ENCODE measurements at regions not wholly inside any gene's neighbourhood (a gene's known extent, or its start where the extent isn't known, plus 50 kb on each side); places are given as distances from the start of the nearest gene placed in this dataset.

GRCh38 chr20:54773643-54774000 is 298.2 kb downstream of the DOK5 start:
- no peak overlapping the region for H3K27ac Mint-ChIP-seq
- no peak overlapping the region for H3K4me3 Mint-ChIP-seq
- no peaks in the 10 kb centered on the region for H3K9me3 Mint-ChIP-seq
- TF ChIP-seq CTCF (IDR thresholded peaks at IDR 0.05) = no peak
- DNase-seq = no peak
- peaks cover 10% of the 10 kb centered on the region for H3K27me3 Mint-ChIP-seq (ENCODE audit: low read depth, poor library complexity)
- H3K36me3 Mint-ChIP-seq (ENCODE audit: low read depth) = no peaks in the 10 kb centered on the region
- no peaks in the 10 kb centered on the region for H3K4me1 Mint-ChIP-seq

- Mint-ChIP-seq H3K27me3 (ENCODE audit: low read depth, poor library complexity) (peaks cover 5% of the 10 kb centered on the region), H3K4me3 (no peak overlapping the region), H3K27ac (no peak overlapping the region), H3K4me1 (no peaks in the 10 kb centered on the region), H3K36me3 (ENCODE audit: low read depth) (no peaks in the 10 kb centered on the region), H3K9me3 (peaks cover 5% of the 10 kb centered on the region)
- DNase-seq = no peak
- no peak for TF ChIP-seq CTCF (IDR thresholded peaks at IDR 0.05)
Observed at GRCh38 chr20:54772893-54773642, 297.7 kb downstream of the DOK5 start.

DNA sequence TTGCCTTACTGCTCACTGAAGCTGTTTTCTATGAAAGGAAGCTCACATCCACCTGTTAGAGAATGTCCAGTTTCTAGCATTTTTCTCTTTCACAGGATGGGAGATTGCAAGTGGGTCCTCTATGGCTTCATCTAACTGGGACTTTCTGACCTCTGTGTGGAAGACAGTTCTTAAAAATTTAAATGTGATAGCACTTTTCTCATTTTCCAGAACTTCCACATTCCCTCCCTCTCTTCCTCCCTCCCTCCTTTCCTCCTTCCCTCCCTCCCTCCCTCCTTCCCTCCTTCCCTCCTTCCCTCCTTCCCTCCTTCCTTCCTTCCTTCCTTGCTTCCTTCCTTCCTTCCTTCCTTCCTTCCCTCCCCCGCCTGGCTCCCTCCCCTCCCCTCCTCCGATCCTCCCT is 291.1 kb downstream of the DOK5 start:
- Mint-ChIP-seq H3K27me3 (ENCODE audit: low read depth, poor library complexity) (no peaks in the 10 kb centered on the region), H3K27ac (no peak overlapping the region), H3K36me3 (ENCODE audit: low read depth) (no peaks in the 10 kb centered on the region), H3K9me3 (peaks cover 10% of the 10 kb centered on the region), H3K4me1 (peaks cover 5% of the 10 kb centered on the region), H3K4me3 (no peak overlapping the region)
- DNase-seq = no peak
- no peak for TF ChIP-seq CTCF (IDR thresholded peaks at IDR 0.05)

DNA sequence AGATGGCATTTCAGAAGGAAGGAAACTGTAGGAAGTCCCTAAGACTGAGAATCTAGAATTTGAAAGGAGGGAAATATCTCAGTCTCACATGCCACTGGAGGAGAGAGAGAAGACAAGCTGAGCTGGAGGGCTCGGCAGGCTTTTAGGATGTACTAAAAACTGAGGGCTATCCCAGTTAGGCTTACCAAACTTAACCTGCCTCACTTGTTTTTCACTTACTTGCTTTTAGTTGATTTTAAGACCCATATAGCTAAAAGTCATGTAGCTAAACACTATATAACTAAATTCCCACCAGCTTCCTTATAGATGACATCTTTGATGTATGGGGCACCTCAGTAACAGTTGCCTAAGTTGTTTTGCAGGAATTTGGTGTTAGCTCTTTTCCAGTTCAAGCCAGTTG is 288.0 kb downstream of the DOK5 start:
- Mint-ChIP-seq H3K27me3 (ENCODE audit: low read depth, poor library complexity) (peaks cover 8% of the 10 kb centered on the region), H3K9me3 (peaks cover 16% of the 10 kb centered on the region), H3K4me3 (no peak overlapping the region), H3K4me1 (peaks cover 5% of the 10 kb centered on the region), H3K27ac (no peak overlapping the region), H3K36me3 (ENCODE audit: low read depth) (no peaks in the 10 kb centered on the region)
- no peak for TF ChIP-seq CTCF (IDR thresholded peaks at IDR 0.05)
- no peak for DNase-seq

DNA sequence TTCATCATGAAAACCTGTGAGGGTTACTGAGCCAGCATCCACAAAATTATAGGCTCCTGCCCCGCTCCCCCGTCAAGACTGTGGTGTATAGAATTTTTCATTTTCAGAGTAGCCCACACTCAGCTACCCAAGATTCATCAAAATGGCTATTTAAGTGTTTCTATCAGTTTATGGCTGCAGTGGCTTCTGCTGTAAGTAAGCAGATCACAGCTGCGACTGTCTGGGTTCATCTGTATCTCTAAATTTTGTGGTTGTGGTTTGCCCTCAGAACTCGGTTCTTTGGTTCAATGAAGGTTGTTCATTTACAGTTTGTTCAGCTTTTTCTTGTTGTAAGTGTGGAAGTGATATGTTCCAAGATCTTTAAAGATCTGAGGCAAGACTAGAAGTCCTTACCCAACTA is 284.2 kb downstream of the DOK5 start:
- H3K27ac Mint-ChIP-seq = no peak overlapping the region
- H3K36me3 Mint-ChIP-seq (ENCODE audit: low read depth) = peaks cover 9% of the 10 kb centered on the region
- no peak for DNase-seq
- H3K9me3 Mint-ChIP-seq = peaks cover 30% of the 10 kb centered on the region
- H3K4me1 Mint-ChIP-seq = peaks cover 5% of the 10 kb centered on the region
- peaks cover 11% of the 10 kb centered on the region for H3K27me3 Mint-ChIP-seq (ENCODE audit: low read depth, poor library complexity)
- TF ChIP-seq CTCF (IDR thresholded peaks at IDR 0.05) = no peak
- no peak overlapping the region for H3K4me3 Mint-ChIP-seq

DNA sequence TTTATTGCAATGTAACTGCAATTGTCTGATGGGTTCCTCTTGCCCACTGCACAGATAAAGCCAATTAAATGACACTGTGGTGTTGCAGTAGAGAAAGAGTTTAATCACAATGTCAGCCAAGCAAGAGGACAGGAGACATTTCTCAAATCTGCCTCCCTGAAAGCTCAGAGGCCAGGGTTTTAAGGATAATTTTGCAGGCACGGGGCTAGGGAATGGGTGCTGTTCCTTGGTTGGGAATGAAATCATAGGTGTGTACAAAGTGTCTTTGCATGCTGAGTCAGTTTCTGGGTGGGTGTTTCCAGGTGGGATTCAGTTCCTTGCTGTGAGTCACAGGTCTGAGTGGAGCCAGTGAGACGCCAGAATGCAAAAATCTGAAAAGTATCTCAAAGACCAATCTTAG is 271.4 kb downstream of the DOK5 start:
- peaks cover 5% of the 10 kb centered on the region for H3K27me3 Mint-ChIP-seq (ENCODE audit: low read depth, poor library complexity)
- H3K4me1 Mint-ChIP-seq = no peaks in the 10 kb centered on the region
- DNase-seq = no peak
- no peak overlapping the region for H3K4me3 Mint-ChIP-seq
- no peak for TF ChIP-seq CTCF (IDR thresholded peaks at IDR 0.05)
- peaks cover 22% of the 10 kb centered on the region for H3K9me3 Mint-ChIP-seq
- no peaks in the 10 kb centered on the region for H3K36me3 Mint-ChIP-seq (ENCODE audit: low read depth)
- H3K27ac Mint-ChIP-seq = no peak overlapping the region
